ENCODE measurements at regions not wholly inside any gene's neighbourhood (a gene's known extent, or its start where the extent isn't known, plus 50 kb on each side); places are given as distances from the start of the nearest gene placed in this dataset.
"Not testable (repeated sequence)": the region's sequence is repeated elsewhere in the genome, so short reads cannot be mapped to it uniquely, and the experiment has no call there.

GRCh38 chr6:19552076-19552475 is 285.1 kb upstream of the ID4 start:
- DNase-seq (ENCODE audit: low spot score): no peak

- no peak for DNase-seq (ENCODE audit: low spot score)
Measured at GRCh38 chr6:19552588-19552987, 284.6 kb upstream of the ID4 start.

- DNase-seq (ENCODE audit: low spot score): no peak
Measured at GRCh38 chr6:19554356-19555225, 282.6 kb upstream of the ID4 start.

- no peak for DNase-seq (ENCODE audit: low spot score)
Measured at GRCh38 chr6:19557191-19557590, 280.0 kb upstream of the ID4 start.

- DNase-seq (ENCODE audit: low spot score): no peak
Measured at GRCh38 chr6:19558201-19558600, 279.0 kb upstream of the ID4 start.

- no peak for DNase-seq (ENCODE audit: low spot score)
Measured at GRCh38 chr6:19558934-19559333, 278.2 kb upstream of the ID4 start.

GRCh38 chr6:19562468-19562867 is 274.7 kb upstream of the ID4 start:
- DNase-seq (ENCODE audit: low spot score): no peak

GRCh38 chr6:19569563-19569962 is 267.6 kb upstream of the ID4 start:
- no peak for DNase-seq (ENCODE audit: low spot score)

- no peak for DNase-seq (ENCODE audit: low spot score)
Measured at GRCh38 chr6:19571176-19571575, 266.0 kb upstream of the ID4 start.

GRCh38 chr6:19578481-19578880 is 258.7 kb upstream of the ID4 start:
- no peak for DNase-seq (ENCODE audit: low spot score)

- DNase-seq (ENCODE audit: low spot score): not testable (repeated sequence)
Measured at GRCh38 chr6:19584207-19584606, 253.0 kb upstream of the ID4 start.

- no peak for DNase-seq (ENCODE audit: low spot score)
Measured at GRCh38 chr6:19587238-19587942, 249.8 kb upstream of the ID4 start.

GRCh38 chr6:19590501-19591131 is 246.6 kb upstream of the ID4 start:
- no peak for DNase-seq (ENCODE audit: low spot score)

- no peak for DNase-seq (ENCODE audit: low spot score)
Measured at GRCh38 chr6:19597809-19598320, 239.3 kb upstream of the ID4 start.

GRCh38 chr6:19599796-19600464 is 237.2 kb upstream of the ID4 start:
- DNase-seq (ENCODE audit: low spot score): no peak

- no peak for DNase-seq (ENCODE audit: low spot score)
Measured at GRCh38 chr6:19602434-19603013, 234.6 kb upstream of the ID4 start.

- DNase-seq (ENCODE audit: low spot score): no peak
Measured at GRCh38 chr6:19603721-19604120, 233.4 kb upstream of the ID4 start.

- DNase-seq (ENCODE audit: low spot score): no peak
Measured at GRCh38 chr6:19605624-19606023, 231.5 kb upstream of the ID4 start.

GRCh38 chr6:19608546-19608945 is 228.6 kb upstream of the ID4 start:
- no peak for DNase-seq (ENCODE audit: low spot score)

GRCh38 chr6:19609972-19610641 is 227.1 kb upstream of the ID4 start:
- no peak for DNase-seq (ENCODE audit: low spot score)

Data from kidney capillary endothelial cell (primary cell).